GM12878 (cell line): ENCODE measurements at regions not wholly inside any gene's neighbourhood (a gene's known extent, or its start where the extent isn't known, plus 50 kb on each side); places are given as distances from the start of the nearest gene placed in this dataset.

Source experiments
- ATAC-seq: fragments of 200-7000 bp; cut with Tn5 transposase; 3 replicates; pipeline ENCODE4 v1.9.1; 2020; ENCODE audit warnings: mild to moderate bottlenecking, moderate library complexity
- BruUV-seq: library from RNA; stranded (reverse); fragments of 400-500 nt; replicated peaks from 2 replicates; lab custom pipeline; 2021; lab: Mats Ljungman, UMichigan
- CTCF ChIA-PET: fragments of 300-600 bp; sonication (Branson Sonifier 250); formaldehyde crosslinking; extraction: SDS; loops from one replicate; lab custom pipeline; 2021; ENCODE audit warnings: inconsistent platforms; lab: Yijun Ruan, JAX
- POLR2A ChIA-PET: fragments of 350-600 bp; formaldehyde crosslinking; extraction: SDS; loops from one replicate; lab custom pipeline; 2021; ENCODE audit warnings: inconsistent platforms; lab: Charles Lee
- RAD21 ChIA-PET: fragments of 300-600 bp; sonication (Branson Sonifier 250); formaldehyde crosslinking; loops from one replicate; lab custom pipeline; 2023; ENCODE audit warnings: antibody characterized with exemption; ENCODE audit not compliant: unreplicated experiment; lab: Charles Lee
- SMC1A ChIA-PET: fragments of 300-600 bp; sonication (Branson Sonifier 250); formaldehyde crosslinking; loops from one replicate; lab custom pipeline; 2023; ENCODE audit not compliant: unreplicated experiment, uncharacterized antibody; lab: Charles Lee
- DNase-seq: peaks from one replicate; pipeline ENCODE4 v3.0.0-alpha.2; 2011; ENCODE audit warnings: low read depth, low spot score
- FAIRE-seq: peaks from 3 replicates; lab custom pipeline; 2011; peaks lifted over from hg19 to GRCh38; lab: Jason Lieb, UNC
- H2AFZ ChIP-seq: 2 replicates; pipeline ENCODE4 v1.6.0; 2011; ENCODE audit warnings: low read depth, low read length, control low read depth; ENCODE audit not compliant: control insufficient read depth
- H3K27ac ChIP-seq: 2 replicates; pipeline ENCODE4 v1.5.1; 2011; ENCODE audit warnings: control low read depth; ENCODE audit not compliant: control insufficient read depth, insufficient read depth
- H3K27me3 ChIP-seq, 2 experiments: replicated peaks in 1 of 2; 2 replicates each; pipeline versions ENCODE4 v1.6.0 to v1.6.1; 2011; ENCODE audit warnings: low read length in 1 of 2; ENCODE audit not compliant: control insufficient read depth in 2 of 2, insufficient read depth in 2 of 2
- H3K36me3 ChIP-seq, 2 experiments: 2 replicates each; pipeline ENCODE4 v1.5.1; 2011; ENCODE audit warnings: low read length in 1 of 2; ENCODE audit not compliant: control insufficient read depth in 2 of 2, insufficient read depth in 2 of 2
- H3K4me1 ChIP-seq: 2 replicates; pipeline ENCODE4 v1.6.1; 2011; ENCODE audit warnings: mild to moderate bottlenecking, low read length, moderate library complexity, mixed read lengths; ENCODE audit not compliant: control insufficient read depth, insufficient read depth
- H3K4me2 ChIP-seq: 2 replicates; pipeline ENCODE4 v1.6.0; 2011; ENCODE audit warnings: control low read depth; ENCODE audit not compliant: control insufficient read depth, insufficient read depth
- H3K4me3 ChIP-seq: fragments of 200-600 bp; sonication (generic); 2 replicates; pipeline ENCODE4 v1.5.1; 2016
- H3K79me2 ChIP-seq: 2 replicates; pipeline ENCODE4 v1.6.0; 2011; ENCODE audit warnings: low read length; ENCODE audit not compliant: control insufficient read depth, insufficient read depth
- H3K9ac ChIP-seq: 2 replicates; pipeline ENCODE4 v1.8.0; 2011; ENCODE audit warnings: low read length, control low read depth, mixed read lengths; ENCODE audit not compliant: control insufficient read depth, insufficient read depth
- H3K9me3 ChIP-seq: replicated peaks from 3 replicates; pipeline ENCODE4 v1.5.1; 2011; ENCODE audit warnings: mild to moderate bottlenecking, low read length; ENCODE audit not compliant: control insufficient read depth, insufficient read depth
- H4K20me1 ChIP-seq: 2 replicates; pipeline ENCODE4 v1.6.0; 2011; ENCODE audit not compliant: control insufficient read depth, insufficient read depth
- ATF7 ChIP-seq: fragments of 450-650 bp; IDR thresholded peaks from 2 replicates; pipeline ENCODE4 v1.6.1; 2016; ENCODE audit warnings: low read depth, mild to moderate bottlenecking
- BCL11A ChIP-seq: IDR thresholded peaks from 2 replicates; pipeline ENCODE4 v1.6.1; 2011; ENCODE audit warnings: low read depth, low read length
- CEBPB ChIP-seq, 2 experiments: fragments of 150-350 bp in 1 of 2; IDR thresholded peaks; 2 replicates each; pipeline ENCODE4 v1.6.1; 2012 to 2014; ENCODE audit warnings: low read depth in 2 of 2, low read length in 2 of 2, borderline replicate concordance in 1 of 2, inconsistent platforms in 1 of 2
- ELK1 ChIP-seq: IDR thresholded peaks from 2 replicates; pipeline ENCODE4 v1.6.1; 2012; ENCODE audit warnings: low read depth, low read length, improper control_type of control experiment
- HDAC2 ChIP-seq: fragments of 200-600 bp; sonication (generic); IDR thresholded peaks from 2 replicates; pipeline ENCODE4 v1.6.1; 2017
- LARP7 ChIP-seq: fragments of 450-650 bp; IDR thresholded peaks from 2 replicates; pipeline ENCODE4 v1.6.1; 2017; ENCODE audit warnings: mild to moderate bottlenecking
- NBN ChIP-seq: fragments of 450-650 bp; IDR thresholded peaks from 2 replicates; pipeline ENCODE4 v1.6.1; 2016
- PBX3 ChIP-seq: IDR thresholded peaks from 2 replicates; pipeline ENCODE4 v1.6.1; 2011; ENCODE audit warnings: mild to moderate bottlenecking, low read depth, low read length, moderate library complexity; ENCODE audit not compliant: insufficient replicate concordance
- PKNOX1 ChIP-seq: fragments of 450-650 bp; IDR thresholded peaks from 2 replicates; pipeline ENCODE4 v1.6.1; 2016; ENCODE audit warnings: mild to moderate bottlenecking
- RELA ChIP-seq: fragments of 450-650 bp; IDR thresholded peaks from 2 replicates; pipeline ENCODE4 v1.8.0; 2014; ENCODE audit warnings: borderline replicate concordance; ENCODE audit not compliant: partially characterized antibody
- SREBF1 ChIP-seq: IDR thresholded peaks from 2 replicates; pipeline ENCODE4 v1.6.1; 2012; ENCODE audit warnings: mild to moderate bottlenecking, low read length
- SREBF2 ChIP-seq: IDR thresholded peaks from 2 replicates; pipeline ENCODE4 v1.6.1; 2012; ENCODE audit warnings: mild to moderate bottlenecking, low read length
- SRF ChIP-seq, 2 experiments: IDR thresholded peaks; 2 replicates each; pipeline ENCODE4 v1.6.1; 2011; ENCODE audit warnings: low read depth in 2 of 2, low read length in 2 of 2, mild to moderate bottlenecking in 1 of 2, moderate library complexity in 1 of 2
- ZBTB40 ChIP-seq: fragments of 450-650 bp; IDR thresholded peaks from 2 replicates; pipeline ENCODE4 v1.6.1; 2016; ENCODE audit warnings: mild to moderate bottlenecking, moderate library complexity, borderline replicate concordance
- ZNF687 ChIP-seq: fragments of 450-650 bp; IDR thresholded peaks from 2 replicates; pipeline ENCODE4 v1.6.1; 2017; ENCODE audit warnings: mild to moderate bottlenecking, moderate library complexity
- WGBS: methylation state at CpG from one replicate; pipeline ENCODE4 v1.1.6; 2016; ENCODE audit warnings: low lambda C conversion rate; ENCODE audit not compliant: insufficient replicate concordance, insufficient coverage; ENCODE audit errors: missing lambda C conversion rate; 5-methylcytosine and 5-hydroxymethylcytosine counted together
- in situ Hi-C: fragments of 300-500 bp; cut with MboI; formaldehyde crosslinking; loops from 9 replicates; pipeline ENCODE4 v1.14.3; 2018; ENCODE audit warnings: mixed read lengths
- intact Hi-C: fragments of 100-400 bp; cut with micrococcal nuclease; formaldehyde crosslinking; loops from one replicate; pipeline ENCODE4 v1.14.2; 2022; ENCODE audit not compliant: unreplicated experiment

GRCh38 chr21:35871906-35872305, 188.4 kb downstream of the SETD4 start:
- WGBS = 43% methylated on average over 2 of the region's 2 CpGs
- no TSS peak for BruUV-seq
- Histone ChIP-seq H3K36me3 (no peaks in the 10 kb centered on the region), H3K4me1 (no peaks in the 10 kb centered on the region), H3K79me2 (no peaks in the 10 kb centered on the region), H3K27me3 (no peaks in the 10 kb centered on the region), H3K9me3 (no peaks in the 10 kb centered on the region), H3K4me2 (no peak overlapping the region), H4K20me1 (no peaks in the 10 kb centered on the region), H2AFZ (no peak overlapping the region), H3K9ac (no peak overlapping the region), H3K4me3 (no peak overlapping the region), H3K27ac (no peak overlapping the region)
- ChIA-PET RAD21 (no interaction called here), CTCF (no interaction called here), POLR2A (no interaction called here), SMC1A (no interaction called here)
- in situ Hi-C loops = no loop called here
- intact Hi-C loops = no loop called here
- DNase-seq (no peak), ATAC-seq (no peak), FAIRE-seq (no peak)
- TF ChIP-seq ZNF687 (no peak), NBN (no peak), PBX3 (no peak), LARP7 (no peak), BCL11A (no peak), HDAC2 (no peak), ATF7 (no peak), ELK1 (no peak), SRF (IDR thresholded peaks at IDR 0.05; ENCODE audit: low read depth in 2 of 2, low read length in 2 of 2) (no peak), CEBPB (IDR thresholded peaks at IDR 0.05; ENCODE audit: borderline replicate concordance in 1 of 2, low read depth in 2 of 2, low read length in 2 of 2) (no peak), RELA (no peak), SREBF2 (no peak), SREBF1 (no peak), ZBTB40 (no peak), PKNOX1 (no peak)
